ENCODE measurements at regions not wholly inside any gene's neighbourhood (a gene's known extent, or its start where the extent isn't known, plus 50 kb on each side); places are given as distances from the start of the nearest gene placed in this dataset.

DNA sequence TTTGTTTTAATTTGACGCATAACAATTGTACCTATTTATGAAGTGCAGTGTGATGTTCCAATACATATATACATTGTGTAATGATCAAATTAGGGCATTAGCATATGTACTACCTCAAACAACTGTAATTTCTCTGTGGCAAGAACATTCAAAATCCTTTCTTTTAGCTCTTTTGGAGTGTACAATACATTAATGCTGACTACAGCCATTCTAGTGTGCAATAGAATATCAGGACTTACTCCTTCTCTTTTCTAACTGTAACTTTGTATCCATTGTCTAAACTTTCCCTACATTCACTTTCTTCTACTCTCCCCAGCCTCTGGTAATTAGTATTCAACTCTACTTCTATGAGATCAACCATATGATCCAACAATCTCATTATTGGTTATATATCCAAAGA, 1177.4 kb downstream of the KCNT2 start:
- Histone ChIP-seq H3K9me3 (ENCODE audit: insufficient read depth, low read depth) (no peaks in the 10 kb centered on the region), H3F3A (ENCODE audit: insufficient read depth, low read depth) (no peaks in the 10 kb centered on the region), H3K9me2 (ENCODE audit: insufficient read depth) (no peaks in the 10 kb centered on the region), H3K27me3 (ENCODE audit: insufficient read depth, low read depth) (no peaks in the 10 kb centered on the region), H4K20me1 (ENCODE audit: insufficient read depth) (no peaks in the 10 kb centered on the region), H3K4me2 (no peak overlapping the region), H3K79me2 (ENCODE audit: low read depth) (no peaks in the 10 kb centered on the region), H3K27ac (no peak overlapping the region), H2AFZ (no peak overlapping the region), H3K4me1 (replicated peaks; ENCODE audit: insufficient read depth) (no peaks in the 10 kb centered on the region), H3K36me3 (ENCODE audit: low read depth) (no peaks in the 10 kb centered on the region), H3K4me3 (no peak overlapping the region)
- no TSS peak for BruUV-seq (replicated peaks)
- TF ChIP-seq, protein P1, sequence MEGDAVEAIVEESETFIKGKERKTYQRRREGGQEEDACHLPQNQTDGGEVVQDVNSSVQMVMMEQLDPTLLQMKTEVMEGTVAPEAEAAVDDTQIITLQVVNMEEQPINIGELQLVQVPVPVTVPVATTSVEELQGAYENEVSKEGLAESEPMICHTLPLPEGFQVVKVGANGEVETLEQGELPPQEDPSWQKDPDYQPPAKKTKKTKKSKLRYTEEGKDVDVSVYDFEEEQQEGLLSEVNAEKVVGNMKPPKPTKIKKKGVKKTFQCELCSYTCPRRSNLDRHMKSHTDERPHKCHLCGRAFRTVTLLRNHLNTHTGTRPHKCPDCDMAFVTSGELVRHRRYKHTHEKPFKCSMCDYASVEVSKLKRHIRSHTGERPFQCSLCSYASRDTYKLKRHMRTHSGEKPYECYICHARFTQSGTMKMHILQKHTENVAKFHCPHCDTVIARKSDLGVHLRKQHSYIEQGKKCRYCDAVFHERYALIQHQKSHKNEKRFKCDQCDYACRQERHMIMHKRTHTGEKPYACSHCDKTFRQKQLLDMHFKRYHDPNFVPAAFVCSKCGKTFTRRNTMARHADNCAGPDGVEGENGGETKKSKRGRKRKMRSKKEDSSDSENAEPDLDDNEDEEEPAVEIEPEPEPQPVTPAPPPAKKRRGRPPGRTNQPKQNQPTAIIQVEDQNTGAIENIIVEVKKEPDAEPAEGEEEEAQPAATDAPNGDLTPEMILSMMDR (conservative IDR thresholded peaks at IDR 0.05) = no peak
- TF ChIP-seq EZH2 (IDR thresholded peaks at IDR 0.05; ENCODE audit: low read depth) = no peak
- intact Hi-C loops (cut with micrococcal nuclease; ENCODE audit: unreplicated experiment) = no loop called here
- ChIA-PET CTCF (no interaction called here), POLR2A (ENCODE audit: unreplicated experiment) (no interaction called here)
- no peak for DNase-seq

GRCh38 chr1:195428927-195429326, 1179.3 kb downstream of the KCNT2 start:
- no peak overlapping the region for H3K27ac ChIP-seq
- no peaks in the 10 kb centered on the region for H3K9me3 ChIP-seq (ENCODE audit: insufficient read depth, low read depth)
- no peaks in the 10 kb centered on the region for H3K27me3 ChIP-seq (ENCODE audit: insufficient read depth, low read depth)
- no TSS peak for BruUV-seq (replicated peaks)
- no peak for TF ChIP-seq EZH2 (IDR thresholded peaks at IDR 0.05; ENCODE audit: low read depth)
- POLR2A ChIA-PET (ENCODE audit: unreplicated experiment) = no interaction called here
- no peaks in the 10 kb centered on the region for H3K9me2 ChIP-seq (ENCODE audit: insufficient read depth)
- H3K4me2 ChIP-seq = no peak overlapping the region
- H3K79me2 ChIP-seq (ENCODE audit: low read depth) = no peaks in the 10 kb centered on the region
- no peak overlapping the region for H3K4me3 ChIP-seq
- intact Hi-C loops (cut with micrococcal nuclease; ENCODE audit: unreplicated experiment) = no loop called here
- DNase-seq = no peak
- CTCF ChIA-PET = no interaction called here
- no peak overlapping the region for H2AFZ ChIP-seq
- no peaks in the 10 kb centered on the region for H3K4me1 ChIP-seq (replicated peaks; ENCODE audit: insufficient read depth)
- H3F3A ChIP-seq (ENCODE audit: insufficient read depth, low read depth) = no peaks in the 10 kb centered on the region
- H3K36me3 ChIP-seq (ENCODE audit: low read depth) = no peaks in the 10 kb centered on the region
- H4K20me1 ChIP-seq (ENCODE audit: insufficient read depth) = no peaks in the 10 kb centered on the region

DNA sequence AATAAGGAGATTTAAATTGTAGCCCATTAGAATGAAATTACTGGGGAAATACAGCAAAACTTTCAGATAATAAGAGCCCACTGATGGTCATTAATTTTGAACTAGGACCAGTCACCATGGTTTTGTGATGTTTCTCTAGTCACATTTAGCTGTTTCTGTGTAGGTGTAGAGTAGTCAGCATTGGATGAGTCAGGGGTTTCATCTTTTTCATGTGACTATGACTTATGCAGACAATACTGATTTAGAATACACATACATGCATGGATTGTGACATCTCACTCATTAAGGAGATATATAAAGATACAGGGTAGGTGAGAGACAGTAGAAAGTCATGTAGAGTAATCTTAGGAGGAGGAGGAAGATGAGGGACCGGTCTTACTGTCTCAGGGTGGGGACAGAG, 1192.7 kb downstream of the KCNT2 start:
- H3K4me1 ChIP-seq (replicated peaks; ENCODE audit: insufficient read depth) = no peaks in the 10 kb centered on the region
- H3K9me2 ChIP-seq (ENCODE audit: insufficient read depth) = no peaks in the 10 kb centered on the region
- H3K9me3 ChIP-seq (ENCODE audit: insufficient read depth, low read depth) = no peaks in the 10 kb centered on the region
- no TSS peak for BruUV-seq (replicated peaks)
- no peak overlapping the region for H3K4me3 ChIP-seq
- no peak overlapping the region for H2AFZ ChIP-seq
- H3K27ac ChIP-seq = no peak overlapping the region
- no peak for TF ChIP-seq EZH2 (IDR thresholded peaks at IDR 0.05; ENCODE audit: low read depth)
- TF ChIP-seq, protein P1 (conservative IDR thresholded peaks at IDR 0.05) = no peak
- POLR2A ChIA-PET (ENCODE audit: unreplicated experiment) = no interaction called here
- no peaks in the 10 kb centered on the region for H3K36me3 ChIP-seq (ENCODE audit: low read depth)
- H3F3A ChIP-seq (ENCODE audit: insufficient read depth, low read depth) = no peaks in the 10 kb centered on the region
- H3K79me2 ChIP-seq (ENCODE audit: low read depth) = no peaks in the 10 kb centered on the region
- CTCF ChIA-PET = no interaction called here
- H3K4me2 ChIP-seq = no peak overlapping the region
- no peaks in the 10 kb centered on the region for H4K20me1 ChIP-seq (ENCODE audit: insufficient read depth)
- H3K27me3 ChIP-seq (ENCODE audit: insufficient read depth, low read depth) = no peaks in the 10 kb centered on the region
- intact Hi-C loops (cut with micrococcal nuclease; ENCODE audit: unreplicated experiment) = no loop called here
- no peak for DNase-seq

GRCh38 chr1:195394567-195394966, 1213.7 kb downstream of the KCNT2 start:
- Histone ChIP-seq H3K4me1 (replicated peaks; ENCODE audit: insufficient read depth) (no peaks in the 10 kb centered on the region), H3K4me3 (no peak overlapping the region), H3K9me3 (ENCODE audit: insufficient read depth, low read depth) (no peaks in the 10 kb centered on the region), H2AFZ (no peak overlapping the region), H3K27ac (no peak overlapping the region), H3F3A (ENCODE audit: insufficient read depth, low read depth) (no peaks in the 10 kb centered on the region), H3K4me2 (no peak overlapping the region), H4K20me1 (ENCODE audit: insufficient read depth) (no peaks in the 10 kb centered on the region), H3K9me2 (ENCODE audit: insufficient read depth) (no peaks in the 10 kb centered on the region), H3K27me3 (ENCODE audit: insufficient read depth, low read depth) (no peaks in the 10 kb centered on the region), H3K36me3 (ENCODE audit: low read depth) (no peaks in the 10 kb centered on the region), H3K79me2 (ENCODE audit: low read depth) (no peaks in the 10 kb centered on the region)
- ChIA-PET CTCF (no interaction called here), POLR2A (ENCODE audit: unreplicated experiment) (no interaction called here)
- no peak for DNase-seq
- intact Hi-C loops (cut with micrococcal nuclease; ENCODE audit: unreplicated experiment) = no loop called here
- no peak for TF ChIP-seq EZH2 (IDR thresholded peaks at IDR 0.05; ENCODE audit: low read depth)
- TF ChIP-seq, protein P1 (conservative IDR thresholded peaks at IDR 0.05) = no peak
- BruUV-seq (replicated peaks) = no TSS peak

Measured in PC-9 (cell line).